ENCODE measurements at regions not wholly inside any gene's neighbourhood (a gene's known extent, or its start where the extent isn't known, plus 50 kb on each side); places are given as distances from the start of the nearest gene placed in this dataset.

DNA sequence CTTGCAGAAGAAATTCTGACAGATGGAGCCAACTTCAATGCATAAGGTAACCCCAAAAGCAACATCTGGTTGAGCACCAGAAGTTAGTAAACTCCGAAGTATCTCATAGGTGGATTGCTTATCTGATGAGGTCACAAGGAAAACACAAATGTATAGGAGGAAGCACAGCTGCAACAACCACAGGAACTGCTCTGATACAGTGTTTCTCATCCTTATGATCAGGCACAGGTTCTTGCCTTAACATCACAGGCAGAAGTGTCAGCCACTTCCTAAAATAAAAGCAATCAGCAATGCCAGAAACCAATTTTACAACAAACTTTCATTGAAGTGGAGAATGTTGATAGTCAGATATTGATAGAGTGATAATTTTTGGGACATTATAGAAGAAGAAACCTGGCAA lies 530.3 kb upstream of the FAT3 start:
- WGBS, 3 donors: 68 to 87% (median 76%) methylated on average over 1 of the region's 1 CpG
- DNase-seq: no peak
- Histone ChIP-seq H3K27ac (no peak overlapping the region), H3K27me3 (no peaks in the 10 kb centered on the region), H3K4me3 (no peak overlapping the region), H3K4me1 (ENCODE audit: insufficient read depth) (no peaks in the 10 kb centered on the region), H3K9me3 (no peaks in the 10 kb centered on the region), H3K36me3 (no peaks in the 10 kb centered on the region)
- intact Hi-C loops (cut with DNase I): no loop called here
- TF ChIP-seq, protein P1, sequence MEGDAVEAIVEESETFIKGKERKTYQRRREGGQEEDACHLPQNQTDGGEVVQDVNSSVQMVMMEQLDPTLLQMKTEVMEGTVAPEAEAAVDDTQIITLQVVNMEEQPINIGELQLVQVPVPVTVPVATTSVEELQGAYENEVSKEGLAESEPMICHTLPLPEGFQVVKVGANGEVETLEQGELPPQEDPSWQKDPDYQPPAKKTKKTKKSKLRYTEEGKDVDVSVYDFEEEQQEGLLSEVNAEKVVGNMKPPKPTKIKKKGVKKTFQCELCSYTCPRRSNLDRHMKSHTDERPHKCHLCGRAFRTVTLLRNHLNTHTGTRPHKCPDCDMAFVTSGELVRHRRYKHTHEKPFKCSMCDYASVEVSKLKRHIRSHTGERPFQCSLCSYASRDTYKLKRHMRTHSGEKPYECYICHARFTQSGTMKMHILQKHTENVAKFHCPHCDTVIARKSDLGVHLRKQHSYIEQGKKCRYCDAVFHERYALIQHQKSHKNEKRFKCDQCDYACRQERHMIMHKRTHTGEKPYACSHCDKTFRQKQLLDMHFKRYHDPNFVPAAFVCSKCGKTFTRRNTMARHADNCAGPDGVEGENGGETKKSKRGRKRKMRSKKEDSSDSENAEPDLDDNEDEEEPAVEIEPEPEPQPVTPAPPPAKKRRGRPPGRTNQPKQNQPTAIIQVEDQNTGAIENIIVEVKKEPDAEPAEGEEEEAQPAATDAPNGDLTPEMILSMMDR (IDR thresholded peaks at IDR 0.05): no peak
- no peak for TF ChIP-seq EP300 (IDR thresholded peaks at IDR 0.05)
- TF ChIP-seq POLR2A (IDR thresholded peaks at IDR 0.05): no peak

DNA sequence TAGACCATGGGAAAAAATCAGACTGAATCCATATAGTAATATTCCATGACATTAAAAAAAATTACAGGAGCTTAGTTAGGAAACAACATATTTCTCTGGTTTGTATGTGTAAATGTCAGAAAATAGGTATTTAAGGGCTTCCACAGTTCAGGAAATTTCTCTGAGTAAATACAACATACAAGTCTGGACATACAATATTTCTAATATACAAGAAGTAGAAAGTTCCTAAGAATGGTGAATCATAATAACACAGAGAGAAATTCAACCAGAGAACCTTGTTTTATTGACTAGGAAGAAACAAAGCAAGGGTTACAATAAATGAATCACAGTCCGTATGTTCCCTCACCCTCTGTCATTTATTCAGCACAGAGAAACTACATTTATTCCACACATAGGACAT lies 532.7 kb upstream of the FAT3 start:
- DNase-seq: no peak
- TF ChIP-seq EP300 (IDR thresholded peaks at IDR 0.05) (no peak), POLR2A (IDR thresholded peaks at IDR 0.05) (no peak)
- TF ChIP-seq, protein P1 (IDR thresholded peaks at IDR 0.05): no peak
- intact Hi-C loops (cut with DNase I): no loop called here

DNA sequence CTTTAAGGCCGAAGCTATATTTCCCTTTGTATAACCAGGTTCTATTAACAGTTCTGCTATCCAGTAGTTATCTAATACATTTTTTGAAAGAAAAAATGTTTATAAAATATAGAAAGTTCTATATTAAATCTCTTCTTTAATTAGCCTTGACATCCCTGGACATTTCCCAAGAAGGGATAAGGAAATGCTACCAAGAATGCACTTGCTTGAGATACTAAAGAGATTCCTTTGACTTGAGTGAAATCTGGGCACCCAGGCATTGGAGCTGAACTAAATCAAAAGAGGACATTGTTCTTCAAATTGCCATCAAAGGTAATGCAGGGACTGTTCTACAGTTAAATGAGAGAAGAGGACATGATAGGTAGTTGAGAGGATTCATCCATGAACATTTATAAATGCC lies 535.9 kb upstream of the FAT3 start:
- H3K4me3 ChIP-seq: no peak overlapping the region
- H3K27me3 ChIP-seq: no peaks in the 10 kb centered on the region
- H3K4me1 ChIP-seq (ENCODE audit: insufficient read depth): no peaks in the 10 kb centered on the region
- H3K27ac ChIP-seq: no peak overlapping the region
- intact Hi-C loops (cut with DNase I): no loop called here
- TF ChIP-seq POLR2A (IDR thresholded peaks at IDR 0.05) (no peak), EP300 (IDR thresholded peaks at IDR 0.05) (no peak)
- TF ChIP-seq, protein P1 (IDR thresholded peaks at IDR 0.05): no peak
- no peaks in the 10 kb centered on the region for H3K36me3 ChIP-seq
- 81 to 93% (median 85%) methylated on average over 1 of the region's 1 CpG for WGBS, 3 donors
- no peak for DNase-seq
- no peaks in the 10 kb centered on the region for H3K9me3 ChIP-seq

More for the DNA sequence above, 532.7 kb upstream of the FAT3 start:
- WGBS, 3 donors: 67 to 73% (median 73%) methylated on average over 1 of the region's 1 CpG
- no peaks in the 10 kb centered on the region for H3K27me3 ChIP-seq
- H3K36me3 ChIP-seq: no peaks in the 10 kb centered on the region
- H3K4me3 ChIP-seq: no peak overlapping the region
- H3K27ac ChIP-seq: no peak overlapping the region
- no peaks in the 10 kb centered on the region for H3K9me3 ChIP-seq
- H3K4me1 ChIP-seq (ENCODE audit: insufficient read depth): no peaks in the 10 kb centered on the region

DNA sequence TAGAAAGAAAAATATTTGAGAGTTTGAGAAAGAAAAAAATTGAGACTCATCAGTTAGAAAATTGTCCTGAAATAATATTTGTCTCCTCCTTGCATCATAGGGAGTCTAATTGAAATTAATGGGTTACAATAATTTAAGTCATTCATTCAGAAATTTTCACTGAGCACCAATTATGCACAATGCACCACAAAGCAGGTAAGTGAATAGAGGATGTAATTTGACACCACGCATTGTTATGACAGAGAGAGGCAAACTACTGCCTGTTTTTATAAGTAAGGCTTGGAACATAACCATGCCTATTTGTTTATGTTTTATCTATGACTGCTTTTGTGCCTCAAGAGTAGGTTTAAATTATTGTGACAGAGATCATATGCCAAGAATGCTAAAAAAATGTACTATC lies 537.9 kb upstream of the FAT3 start:
- intact Hi-C loops (cut with DNase I): no loop called here
- H3K9me3 ChIP-seq: no peaks in the 10 kb centered on the region
- WGBS, 3 donors: 60 to 74% (median 73%) methylated on average over 1 of the region's 1 CpG

More for the DNA sequence above, 537.9 kb upstream of the FAT3 start:
- Histone ChIP-seq H3K36me3 (no peaks in the 10 kb centered on the region), H3K4me3 (no peak overlapping the region), H3K27ac (no peak overlapping the region), H3K27me3 (no peaks in the 10 kb centered on the region), H3K4me1 (ENCODE audit: insufficient read depth) (no peaks in the 10 kb centered on the region)
- TF ChIP-seq, protein P1 (IDR thresholded peaks at IDR 0.05): no peak
- no peak for TF ChIP-seq POLR2A (IDR thresholded peaks at IDR 0.05)
- TF ChIP-seq EP300 (IDR thresholded peaks at IDR 0.05): no peak
- DNase-seq: no peak

Data from ovary (tissue), 7 donors.